ENCODE measurements at regions not wholly inside any gene's neighbourhood (a gene's known extent, or its start where the extent isn't known, plus 50 kb on each side); places are given as distances from the start of the nearest gene placed in this dataset.

DNA sequence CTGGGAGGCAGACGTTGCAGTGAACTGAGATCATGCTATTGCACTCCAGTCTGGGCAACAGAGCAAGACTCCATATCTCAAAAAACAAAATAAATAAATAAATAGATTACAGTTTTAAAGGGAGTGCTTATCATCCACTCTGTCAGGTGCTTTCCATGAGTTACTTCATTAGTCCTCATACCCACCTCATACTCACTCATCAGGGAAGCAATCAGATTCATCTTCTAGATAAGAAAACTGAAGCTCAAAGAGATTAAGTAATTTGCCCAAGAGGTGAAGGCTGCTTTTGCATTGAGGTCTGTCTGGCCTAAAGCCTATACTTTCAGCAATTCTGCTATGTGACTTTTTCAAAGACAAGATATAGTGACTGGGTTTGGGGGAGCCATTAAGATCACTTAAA, 101.0 kb downstream of the RASSF10 start:
- H3K36me3 ChIP-seq (replicated peaks in 1 of 2; ENCODE audit: control insufficient read depth in 1 of 2, insufficient read depth in 2 of 2, low read length in 1 of 2): no peaks in the 10 kb centered on the region
- POLR2A ChIA-PET: no interaction called here
- H4K20me1 ChIP-seq (ENCODE audit: insufficient read depth): no peaks in the 10 kb centered on the region
- H2AFZ ChIP-seq (ENCODE audit: low read depth): no peak overlapping the region
- TF ChIP-seq MXI1 (IDR thresholded peaks at IDR 0.05; ENCODE audit: low read depth, low read length): no peak
- TF ChIP-seq MEF2A (IDR thresholded peaks at IDR 0.05; ENCODE audit: borderline replicate concordance, low read depth): no peak
- no peak for TF ChIP-seq SIN3A (IDR thresholded peaks at IDR 0.05; ENCODE audit: borderline replicate concordance, low read depth, low read length)
- TF ChIP-seq TEAD4 (IDR thresholded peaks at IDR 0.05; ENCODE audit: borderline replicate concordance, insufficient read depth): no peak
- no peak for TF ChIP-seq FOXM1 (IDR thresholded peaks at IDR 0.05; ENCODE audit: low read depth)
- no peak for TF ChIP-seq NRF1 (IDR thresholded peaks at IDR 0.05; ENCODE audit: low read depth, low read length)
- TF ChIP-seq GABPA (IDR thresholded peaks at IDR 0.05; ENCODE audit: low read depth): no peak
- TF ChIP-seq, protein P1, sequence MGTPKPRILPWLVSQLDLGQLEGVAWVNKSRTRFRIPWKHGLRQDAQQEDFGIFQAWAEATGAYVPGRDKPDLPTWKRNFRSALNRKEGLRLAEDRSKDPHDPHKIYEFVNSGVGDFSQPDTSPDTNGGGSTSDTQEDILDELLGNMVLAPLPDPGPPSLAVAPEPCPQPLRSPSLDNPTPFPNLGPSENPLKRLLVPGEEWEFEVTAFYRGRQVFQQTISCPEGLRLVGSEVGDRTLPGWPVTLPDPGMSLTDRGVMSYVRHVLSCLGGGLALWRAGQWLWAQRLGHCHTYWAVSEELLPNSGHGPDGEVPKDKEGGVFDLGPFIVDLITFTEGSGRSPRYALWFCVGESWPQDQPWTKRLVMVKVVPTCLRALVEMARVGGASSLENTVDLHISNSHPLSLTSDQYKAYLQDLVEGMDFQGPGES (IDR thresholded peaks at IDR 0.05; ENCODE audit: low read depth, low read length): no peak
- TF ChIP-seq FOSL2 (IDR thresholded peaks at IDR 0.05; ENCODE audit: borderline replicate concordance, low read depth): no peak
- H3K27me3 ChIP-seq (ENCODE audit: insufficient read depth): no peaks in the 10 kb centered on the region
- H3K4me2 ChIP-seq: no peak overlapping the region
- peaks cover 0 to 24% of the 10 kb centered on the region in 2 experiments; a peak in 2 of 4 replicates for H3K4me1 ChIP-seq (ENCODE audit: control insufficient read depth in 1 of 2, insufficient read depth in 2 of 2, low read depth in 1 of 2, low read length in 1 of 2)
- H3K9ac ChIP-seq: no peak overlapping the region
- H3K9me3 ChIP-seq: no peaks in the 10 kb centered on the region
- H3K79me2 ChIP-seq (ENCODE audit: insufficient read depth): no peaks in the 10 kb centered on the region
- 91% methylated on average over 1 of the region's 1 CpG for WGBS (ENCODE audit: low lambda C conversion rate)
- H3F3A ChIP-seq (replicated peaks; ENCODE audit: insufficient read depth): no peaks in the 10 kb centered on the region
- CTCF ChIA-PET: interaction anchor here (1.3 to 1.6 kb wide), 2 partner anchors 10 to 146 kb away, joined by 3 to 7 read pairs; no protein-coding TSS in a partner anchor
- H3K9me2 ChIP-seq: no peaks in the 10 kb centered on the region
- no peak for DNase-seq
- peak overlapping the region in 1 of 2 experiments; percentile 90; a peak in 1 of 4 replicates for H3K27ac ChIP-seq (ENCODE audit: low read depth in 2 of 2, low read length in 1 of 2)
- H3K4me3 ChIP-seq (ENCODE audit: low read depth in 2 of 2, low read length in 1 of 2): no peak overlapping the region

DNA sequence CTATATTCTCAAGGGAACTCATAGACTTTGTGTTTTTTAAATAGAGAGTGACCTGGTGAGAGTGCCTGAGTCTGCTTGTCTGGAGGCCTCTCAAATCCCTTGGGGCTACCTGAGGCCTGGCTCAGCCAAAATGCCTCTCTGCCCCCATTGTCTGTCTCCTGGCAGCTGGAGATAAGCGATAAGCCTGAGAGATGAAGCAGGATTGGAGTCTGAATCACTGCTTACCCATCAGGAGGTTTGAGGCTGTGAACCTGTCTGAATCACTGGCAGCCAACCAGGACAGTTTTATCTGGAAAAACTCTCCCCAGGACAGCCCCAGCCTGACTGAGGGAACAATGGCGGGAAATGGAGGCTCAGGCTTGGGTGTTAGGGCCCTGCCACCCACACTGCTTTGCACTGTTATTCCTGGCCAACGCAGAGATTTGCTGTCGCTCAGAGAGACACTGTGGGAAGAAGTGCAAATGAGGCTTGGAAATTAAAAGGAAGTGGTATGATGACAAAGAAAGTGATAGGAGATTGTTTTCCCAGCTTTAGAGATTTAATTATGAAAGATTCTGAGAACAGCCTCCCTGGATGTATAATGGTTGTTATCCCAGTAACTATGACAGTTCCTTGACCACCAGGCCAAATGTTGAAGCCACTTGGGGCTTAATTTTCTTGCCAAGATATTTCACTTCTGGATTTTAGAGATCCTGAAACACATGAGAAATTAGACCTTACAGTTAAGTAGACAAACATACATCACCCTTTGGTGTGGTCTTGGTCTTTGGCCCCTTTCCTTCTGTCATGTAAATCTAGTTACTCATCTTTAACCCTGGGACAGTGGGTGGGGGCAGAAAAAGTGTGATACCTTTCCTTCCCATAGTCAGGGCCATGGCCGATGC, 102.1 kb downstream of the RASSF10 start:
- Histone ChIP-seq H4K20me1 (ENCODE audit: insufficient read depth) (no peaks in the 10 kb centered on the region), H3K9me2 (no peaks in the 10 kb centered on the region), H3K4me2 (no peak overlapping the region), H2AFZ (ENCODE audit: low read depth) (no peak overlapping the region), H3K9ac (no peak overlapping the region), H3K9me3 (no peaks in the 10 kb centered on the region), H3K36me3 (replicated peaks in 1 of 2; ENCODE audit: control insufficient read depth in 1 of 2, insufficient read depth in 2 of 2, low read length in 1 of 2) (no peaks in the 10 kb centered on the region), H3K27me3 (ENCODE audit: insufficient read depth) (no peaks in the 10 kb centered on the region), H3K4me3 (ENCODE audit: low read depth in 2 of 2, low read length in 1 of 2) (no peak overlapping the region), H3K27ac (ENCODE audit: low read depth in 2 of 2, low read length in 1 of 2) (peak overlapping the region in 1 of 2 experiments; percentile 90; a peak in 2 of 4 replicates), H3F3A (replicated peaks; ENCODE audit: insufficient read depth) (no peaks in the 10 kb centered on the region), H3K79me2 (ENCODE audit: insufficient read depth) (no peaks in the 10 kb centered on the region), H3K4me1 (ENCODE audit: control insufficient read depth in 1 of 2, insufficient read depth in 2 of 2, low read depth in 1 of 2, low read length in 1 of 2) (peaks cover 0 to 19% of the 10 kb centered on the region in 2 experiments; a peak in 2 of 4 replicates)
- ChIA-PET CTCF (interaction anchor here (1.0 to 1.2 kb wide), 2 partner anchors 68 to 147 kb away, joined by 3 read pairs; no protein-coding TSS in a partner anchor), POLR2A (no interaction called here)
- WGBS (ENCODE audit: low lambda C conversion rate): 77% methylated on average over 4 of the region's 5 CpGs
- peak; percentile 71 for DNase-seq
- TF ChIP-seq, protein P1 (IDR thresholded peaks at IDR 0.05; ENCODE audit: low read depth, low read length): no peak
- TF ChIP-seq JUND (IDR thresholded peaks at IDR 0.05) (peak; percentile 37; the same call in 1 of the 2 replicates), NFIC (IDR thresholded peaks at IDR 0.05; ENCODE audit: borderline replicate concordance) (peak; percentile 73), SIN3A (IDR thresholded peaks at IDR 0.05; ENCODE audit: borderline replicate concordance, low read depth, low read length) (0 out of 2 replicates have a peak, but pooled peaks have one; percentile 19), RAD21 (IDR thresholded peaks at IDR 0.05; ENCODE audit: low read length) (no peak), CHD2 (IDR thresholded peaks at IDR 0.05; ENCODE audit: low read length, partially characterized antibody) (peak; percentile 76), TCF12 (IDR thresholded peaks at IDR 0.05) (peak; percentile 89), YY1 (IDR thresholded peaks at IDR 0.05; ENCODE audit: low read depth) (no peak), FOXM1 (IDR thresholded peaks at IDR 0.05; ENCODE audit: low read depth) (no peak), MXI1 (IDR thresholded peaks at IDR 0.05; ENCODE audit: low read depth, low read length) (peak; percentile 28; the same call in 1 of the 2 replicates), FOSL2 (IDR thresholded peaks at IDR 0.05; ENCODE audit: borderline replicate concordance, low read depth) (peak; percentile 51; the same call in 1 of the 2 replicates), MEF2A (IDR thresholded peaks at IDR 0.05; ENCODE audit: borderline replicate concordance, low read depth) (no peak)
- TF ChIP-seq, protein P2, sequence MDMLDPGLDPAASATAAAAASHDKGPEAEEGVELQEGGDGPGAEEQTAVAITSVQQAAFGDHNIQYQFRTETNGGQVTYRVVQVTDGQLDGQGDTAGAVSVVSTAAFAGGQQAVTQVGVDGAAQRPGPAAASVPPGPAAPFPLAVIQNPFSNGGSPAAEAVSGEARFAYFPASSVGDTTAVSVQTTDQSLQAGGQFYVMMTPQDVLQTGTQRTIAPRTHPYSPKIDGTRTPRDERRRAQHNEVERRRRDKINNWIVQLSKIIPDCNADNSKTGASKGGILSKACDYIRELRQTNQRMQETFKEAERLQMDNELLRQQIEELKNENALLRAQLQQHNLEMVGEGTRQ (IDR thresholded peaks at IDR 0.05; ENCODE audit: borderline replicate concordance, low read depth, low read length): no peak
- TF ChIP-seq, protein P3, sequence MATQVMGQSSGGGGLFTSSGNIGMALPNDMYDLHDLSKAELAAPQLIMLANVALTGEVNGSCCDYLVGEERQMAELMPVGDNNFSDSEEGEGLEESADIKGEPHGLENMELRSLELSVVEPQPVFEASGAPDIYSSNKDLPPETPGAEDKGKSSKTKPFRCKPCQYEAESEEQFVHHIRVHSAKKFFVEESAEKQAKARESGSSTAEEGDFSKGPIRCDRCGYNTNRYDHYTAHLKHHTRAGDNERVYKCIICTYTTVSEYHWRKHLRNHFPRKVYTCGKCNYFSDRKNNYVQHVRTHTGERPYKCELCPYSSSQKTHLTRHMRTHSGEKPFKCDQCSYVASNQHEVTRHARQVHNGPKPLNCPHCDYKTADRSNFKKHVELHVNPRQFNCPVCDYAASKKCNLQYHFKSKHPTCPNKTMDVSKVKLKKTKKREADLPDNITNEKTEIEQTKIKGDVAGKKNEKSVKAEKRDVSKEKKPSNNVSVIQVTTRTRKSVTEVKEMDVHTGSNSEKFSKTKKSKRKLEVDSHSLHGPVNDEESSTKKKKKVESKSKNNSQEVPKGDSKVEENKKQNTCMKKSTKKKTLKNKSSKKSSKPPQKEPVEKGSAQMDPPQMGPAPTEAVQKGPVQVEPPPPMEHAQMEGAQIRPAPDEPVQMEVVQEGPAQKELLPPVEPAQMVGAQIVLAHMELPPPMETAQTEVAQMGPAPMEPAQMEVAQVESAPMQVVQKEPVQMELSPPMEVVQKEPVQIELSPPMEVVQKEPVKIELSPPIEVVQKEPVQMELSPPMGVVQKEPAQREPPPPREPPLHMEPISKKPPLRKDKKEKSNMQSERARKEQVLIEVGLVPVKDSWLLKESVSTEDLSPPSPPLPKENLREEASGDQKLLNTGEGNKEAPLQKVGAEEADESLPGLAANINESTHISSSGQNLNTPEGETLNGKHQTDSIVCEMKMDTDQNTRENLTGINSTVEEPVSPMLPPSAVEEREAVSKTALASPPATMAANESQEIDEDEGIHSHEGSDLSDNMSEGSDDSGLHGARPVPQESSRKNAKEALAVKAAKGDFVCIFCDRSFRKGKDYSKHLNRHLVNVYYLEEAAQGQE (IDR thresholded peaks at IDR 0.05; ENCODE audit: low read depth, low read length): no peak

Data from SK-N-SH (cell line).